Breast epithelium (tissue), 3 donors: ENCODE measurements at regions not wholly inside any gene's neighbourhood (a gene's known extent, or its start where the extent isn't known, plus 50 kb on each side); places are given as distances from the start of the nearest gene placed in this dataset.

Source experiments
- CTCF ChIP-seq, 3 donors: fragments of 450-650 bp; IDR thresholded peaks; one replicate each; pipeline ENCODE4 v1.5.1; 2016 to 2017; ENCODE audit warnings: antibody characterized with exemption in 3 of 3, mild to moderate bottlenecking in 3 of 3, moderate library complexity in 3 of 3
- POLR2A ChIP-seq: fragments of 450-650 bp; IDR thresholded peaks from one replicate; pipeline ENCODE4 v1.6.1; 2016; ENCODE audit warnings: antibody characterized with exemption, mild to moderate bottlenecking, moderate library complexity

GRCh38 chr3:30496066-30496966 lies 110.1 kb upstream of the TGFBR2 start:
- TF ChIP-seq POLR2A (no peak), CTCF (IDR thresholded peaks at IDR 0.05) (no peak)
